Myocyte (in vitro differentiated cells): ENCODE measurements at regions not wholly inside any gene's neighbourhood (a gene's known extent, or its start where the extent isn't known, plus 50 kb on each side); places are given as distances from the start of the nearest gene placed in this dataset.
"Not testable (repeated sequence)": the region's sequence is repeated elsewhere in the genome, so short reads cannot be mapped to it uniquely, and the experiment has no call there.

ENCODE experiments used
- DNase-seq: peaks from one replicate; pipeline ENCODE4 v3.0.0-alpha.2; 2012; ENCODE audit warnings: low read depth

GRCh38 chr5:82614706-82615105 lies 336.6 kb upstream of the RPS23 start:
- DNase-seq, result no peak

GRCh38 chr5:82613891-82614290 lies 335.7 kb upstream of the RPS23 start:
- DNase-seq, result no peak

GRCh38 chr5:82610686-82611085 lies 332.5 kb upstream of the RPS23 start:
- DNase-seq, result no peak

- DNase-seq, result no peak
Measured at GRCh38 chr5:82605441-82605973, 327.4 kb upstream of the RPS23 start.

- no peak for DNase-seq
Measured at GRCh38 chr5:82603033-82603987, 325.2 kb upstream of the RPS23 start.

- DNase-seq, result no peak
Measured at GRCh38 chr5:82601861-82602260, 323.7 kb upstream of the RPS23 start.

- DNase-seq, result no peak
Measured at GRCh38 chr5:82601077-82601476, 322.9 kb upstream of the RPS23 start.

- no peak for DNase-seq
Measured at GRCh38 chr5:82599692-82600091, 321.5 kb upstream of the RPS23 start.

GRCh38 chr5:82599030-82599429 lies 320.9 kb upstream of the RPS23 start:
- no peak for DNase-seq

- DNase-seq, result no peak
Measured at GRCh38 chr5:82597437-82597836, 319.3 kb upstream of the RPS23 start.

GRCh38 chr5:82596451-82596850 lies 318.3 kb upstream of the RPS23 start:
- no peak for DNase-seq

GRCh38 chr5:82595113-82595512 lies 317.0 kb upstream of the RPS23 start:
- no peak for DNase-seq

GRCh38 chr5:82594097-82594496 lies 315.9 kb upstream of the RPS23 start:
- no peak for DNase-seq

GRCh38 chr5:82593481-82593880 lies 315.3 kb upstream of the RPS23 start:
- DNase-seq, result peak; percentile 5

- DNase-seq, result no peak
Measured at GRCh38 chr5:82591021-82591515, 312.9 kb upstream of the RPS23 start.

GRCh38 chr5:82590112-82590511 lies 312.0 kb upstream of the RPS23 start:
- no peak for DNase-seq

GRCh38 chr5:82586661-82587310 lies 308.6 kb upstream of the RPS23 start:
- DNase-seq, result no peak

- DNase-seq, result no peak
Measured at GRCh38 chr5:82586181-82586580, 308.0 kb upstream of the RPS23 start.

- no peak for DNase-seq
Measured at GRCh38 chr5:82584631-82585030, 306.5 kb upstream of the RPS23 start.

- DNase-seq, result not testable (repeated sequence)
Measured at GRCh38 chr5:82583331-82583730, 305.2 kb upstream of the RPS23 start.

GRCh38 chr5:82564963-82565362 lies 286.8 kb upstream of the RPS23 start:
- DNase-seq, result no peak

GRCh38 chr5:82563745-82564144 lies 285.6 kb upstream of the RPS23 start:
- no peak for DNase-seq
